NB4 (cell line): ENCODE measurements at regions not wholly inside any gene's neighbourhood (a gene's known extent, or its start where the extent isn't known, plus 50 kb on each side); places are given as distances from the start of the nearest gene placed in this dataset.

Source experiments
- DNase-seq: peaks from one replicate; pipeline ENCODE4 v3.0.0; 2010; ENCODE audit warnings: low read depth
- H3K4me3 ChIP-seq: one replicate; pipeline ENCODE4 v1.5.1; 2011; ENCODE audit warnings: mild to moderate bottlenecking, low read depth, low read length, moderate library complexity
- MYC ChIP-seq: IDR thresholded peaks from 2 replicates; pipeline ENCODE4 v1.6.1; 2011; ENCODE audit warnings: low read depth, low read length
- POLR2A ChIP-seq: IDR thresholded peaks from 2 replicates; pipeline ENCODE4 v1.6.1; 2011; ENCODE audit warnings: mild to moderate bottlenecking; ENCODE audit not compliant: insufficient read length; ENCODE audit errors: extremely low read depth
- TF ChIP-seq, protein P1 (sequence below): IDR thresholded peaks from one replicate; pipeline ENCODE4 v1.5.1; 2012; ENCODE audit warnings: low read depth, low read length
- TF ChIP-seq, protein P2 (sequence below): IDR thresholded peaks from 2 replicates; pipeline ENCODE4 v1.6.1; 2011; ENCODE audit warnings: low read depth, low read length

DNA sequence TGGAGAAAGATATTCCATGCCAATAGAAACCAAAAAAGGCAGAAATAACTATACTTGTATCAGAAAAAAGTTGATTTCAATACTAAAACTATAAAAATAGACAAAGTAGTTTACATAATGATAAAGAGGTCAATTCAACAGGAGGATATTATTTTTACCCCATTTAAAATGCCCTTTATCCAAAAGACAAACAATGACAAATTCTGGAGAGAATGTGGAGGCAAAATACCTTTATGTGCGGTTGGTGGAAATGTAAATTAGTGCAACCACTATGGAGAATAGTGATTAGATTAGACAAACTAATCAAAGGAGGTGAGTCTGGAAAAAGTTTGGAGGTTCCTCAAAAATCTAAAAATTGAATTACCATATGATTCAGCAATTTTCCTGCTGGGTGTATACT, 1262.3 kb downstream of the GRIK2 start:
- H3K4me3 ChIP-seq = no peak overlapping the region
- no peak for DNase-seq
- TF ChIP-seq, protein P1, sequence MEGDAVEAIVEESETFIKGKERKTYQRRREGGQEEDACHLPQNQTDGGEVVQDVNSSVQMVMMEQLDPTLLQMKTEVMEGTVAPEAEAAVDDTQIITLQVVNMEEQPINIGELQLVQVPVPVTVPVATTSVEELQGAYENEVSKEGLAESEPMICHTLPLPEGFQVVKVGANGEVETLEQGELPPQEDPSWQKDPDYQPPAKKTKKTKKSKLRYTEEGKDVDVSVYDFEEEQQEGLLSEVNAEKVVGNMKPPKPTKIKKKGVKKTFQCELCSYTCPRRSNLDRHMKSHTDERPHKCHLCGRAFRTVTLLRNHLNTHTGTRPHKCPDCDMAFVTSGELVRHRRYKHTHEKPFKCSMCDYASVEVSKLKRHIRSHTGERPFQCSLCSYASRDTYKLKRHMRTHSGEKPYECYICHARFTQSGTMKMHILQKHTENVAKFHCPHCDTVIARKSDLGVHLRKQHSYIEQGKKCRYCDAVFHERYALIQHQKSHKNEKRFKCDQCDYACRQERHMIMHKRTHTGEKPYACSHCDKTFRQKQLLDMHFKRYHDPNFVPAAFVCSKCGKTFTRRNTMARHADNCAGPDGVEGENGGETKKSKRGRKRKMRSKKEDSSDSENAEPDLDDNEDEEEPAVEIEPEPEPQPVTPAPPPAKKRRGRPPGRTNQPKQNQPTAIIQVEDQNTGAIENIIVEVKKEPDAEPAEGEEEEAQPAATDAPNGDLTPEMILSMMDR = no peak
- TF ChIP-seq, protein P2, sequence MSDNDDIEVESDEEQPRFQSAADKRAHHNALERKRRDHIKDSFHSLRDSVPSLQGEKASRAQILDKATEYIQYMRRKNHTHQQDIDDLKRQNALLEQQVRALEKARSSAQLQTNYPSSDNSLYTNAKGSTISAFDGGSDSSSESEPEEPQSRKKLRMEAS = no peak
- no peak for TF ChIP-seq POLR2A
- TF ChIP-seq MYC = no peak

DNA sequence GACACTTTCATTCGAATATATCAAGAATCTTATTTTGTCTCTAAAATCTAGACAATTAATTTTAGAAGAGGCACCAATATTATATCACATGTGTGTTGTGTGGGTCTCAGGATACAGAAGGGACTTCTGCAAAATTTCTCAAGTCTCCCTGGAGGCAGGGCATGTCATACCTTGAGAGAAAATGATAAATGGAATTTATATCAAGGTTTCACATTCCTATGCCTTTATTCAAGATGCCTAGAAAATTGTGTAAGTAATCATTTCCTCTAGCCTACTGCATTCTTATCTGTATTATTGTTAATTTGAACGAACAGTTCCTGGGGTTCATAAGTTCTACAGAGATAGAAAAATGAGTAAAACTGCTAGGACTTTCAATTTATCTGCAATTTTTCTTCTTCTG, 1247.9 kb downstream of the GRIK2 start:
- DNase-seq = no peak
- H3K4me3 ChIP-seq = no peak overlapping the region
- TF ChIP-seq, protein P2 = no peak
- TF ChIP-seq, protein P1 = no peak
- no peak for TF ChIP-seq POLR2A

DNA sequence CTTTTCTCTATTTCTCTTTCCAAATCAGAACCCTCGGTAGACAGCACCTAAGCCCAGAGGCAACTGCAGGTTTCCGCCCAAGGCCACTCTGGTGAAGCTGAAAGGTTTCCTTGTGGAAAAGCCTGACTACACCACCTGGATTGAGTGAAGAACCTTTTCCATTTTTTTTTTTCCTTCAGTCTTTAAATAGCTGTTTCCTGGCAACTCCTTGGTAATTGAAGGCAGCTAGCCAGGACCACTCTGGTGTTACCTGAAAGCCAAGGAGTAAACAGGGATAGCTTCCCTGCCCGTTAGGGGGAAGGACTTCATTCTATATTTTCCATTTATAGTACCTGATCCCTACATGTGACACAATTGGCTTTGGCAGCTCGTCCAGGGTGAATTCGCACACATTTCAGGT, 1238.4 kb downstream of the GRIK2 start:
- no peak overlapping the region for H3K4me3 ChIP-seq
- TF ChIP-seq, protein P1 = no peak
- no peak for TF ChIP-seq MYC
- TF ChIP-seq, protein P2 = no peak
- TF ChIP-seq POLR2A = no peak
- no peak for DNase-seq

DNA sequence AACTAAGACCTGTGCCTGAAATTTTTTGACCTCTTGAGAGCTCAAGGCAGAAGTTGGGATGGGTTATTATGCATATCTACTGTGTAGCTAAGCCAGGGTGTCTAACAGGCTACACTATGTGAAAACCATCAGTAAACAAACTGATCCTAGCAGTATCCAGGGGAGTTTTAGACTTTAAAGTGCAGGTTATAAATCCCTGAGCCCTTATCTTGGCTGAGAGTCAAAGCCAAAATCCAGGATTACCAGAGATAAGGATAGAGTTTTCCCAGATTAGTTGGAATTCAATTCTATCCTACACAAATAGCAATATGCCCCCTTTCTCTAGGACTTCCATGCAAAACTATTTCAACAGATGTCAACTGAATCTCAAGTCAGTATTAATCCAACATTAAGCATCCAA, 1229.7 kb downstream of the GRIK2 start:
- DNase-seq = no peak
- TF ChIP-seq, protein P2 = no peak
- TF ChIP-seq, protein P1 = no peak
- no peak for TF ChIP-seq MYC
- no peak for TF ChIP-seq POLR2A
- no peak overlapping the region for H3K4me3 ChIP-seq

DNA sequence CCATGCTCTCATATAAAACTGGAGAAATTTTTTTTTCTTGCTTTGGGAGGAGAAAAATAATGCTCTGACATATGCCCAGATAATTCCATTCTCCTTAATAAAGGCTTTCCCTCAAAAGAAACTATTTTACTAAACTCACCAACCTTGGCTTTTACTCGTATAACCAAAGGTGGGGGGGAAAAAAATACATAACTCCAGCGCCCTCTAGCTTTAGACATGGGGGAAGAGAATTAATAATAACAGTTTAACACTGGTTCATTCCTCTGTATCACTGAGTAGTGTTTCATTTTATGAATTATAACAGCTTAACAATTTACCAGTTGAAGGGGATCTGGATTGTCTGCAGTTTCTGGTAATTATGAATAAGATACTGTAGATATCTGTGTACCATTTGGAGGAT, 1226.1 kb downstream of the GRIK2 start:
- no peak overlapping the region for H3K4me3 ChIP-seq
- DNase-seq = peak; percentile 33
- no peak for TF ChIP-seq POLR2A
- TF ChIP-seq, protein P1 = peak; percentile 46

DNA sequence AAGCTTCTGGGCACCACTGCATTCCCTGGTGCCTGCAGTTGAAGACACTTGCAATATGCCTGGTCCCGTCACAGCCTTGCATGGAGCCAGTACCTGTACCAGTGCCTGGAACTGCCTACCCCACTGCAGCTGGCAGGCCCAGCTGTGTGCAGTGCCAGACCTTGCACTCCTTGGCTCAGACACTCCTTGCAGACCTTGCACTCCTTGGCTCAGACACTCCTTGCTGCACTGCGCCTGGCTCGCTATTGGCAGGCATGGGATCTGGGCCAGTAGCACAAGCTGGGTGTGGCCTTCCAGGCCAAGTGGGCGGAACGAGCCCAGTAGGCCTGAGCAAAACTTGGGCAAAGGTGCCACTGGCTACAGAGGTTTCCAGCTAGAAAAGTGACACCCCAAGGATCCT, 1189.1 kb downstream of the GRIK2 start:
- DNase-seq = no peak
- no peak overlapping the region for H3K4me3 ChIP-seq

More for the DNA sequence above, 1189.1 kb downstream of the GRIK2 start:
- TF ChIP-seq, protein P2 = no peak
- TF ChIP-seq MYC = no peak
- TF ChIP-seq POLR2A = no peak
- TF ChIP-seq, protein P1 = no peak
